HEK293 (cell line): ENCODE measurements at regions not wholly inside any gene's neighbourhood (a gene's known extent, or its start where the extent isn't known, plus 50 kb on each side); places are given as distances from the start of the nearest gene placed in this dataset.

Source experiments
- CTCF ChIA-PET: fragments of 350-600 bp; formaldehyde crosslinking; extraction: SDS; loops from one replicate; lab custom pipeline; 2021; ENCODE audit warnings: antibody characterized with exemption; lab: Yijun Ruan, JAX
- POLR2A ChIA-PET: fragments of 300-600 bp; formaldehyde crosslinking; extraction: SDS; loops from one replicate; lab custom pipeline; 2020; ENCODE audit warnings: antibody characterized with exemption, inconsistent platforms; lab: Yijun Ruan, JAX
- H3K27ac ChIP-seq: fragments of 200-500 bp; sonication (Bioruptor generic); 2 replicates; pipeline ENCODE4 v1.5.1; 2014; ENCODE audit warnings: low read depth, low read length, control low read depth, inconsistent platforms; ENCODE audit errors: extremely low read depth
- H3K36me3 ChIP-seq, 2 experiments: fragments of 200-500 bp in 1 of 2; sonication (Bioruptor generic) in 1 of 2; 1 replicate in 1 of 2; 2 replicates in 1 of 2; pipeline ENCODE4 v1.5.1; 2014 to 2017; ENCODE audit warnings: inconsistent platforms in 2 of 2, low read length in 2 of 2; ENCODE audit not compliant: control insufficient read depth in 2 of 2, insufficient read depth in 1 of 2
- H3K4me1 ChIP-seq: fragments of 200-500 bp; sonication (Bioruptor generic); 2 replicates; pipeline ENCODE4 v1.5.1; 2014; ENCODE audit warnings: mild to moderate bottlenecking, low read length, inconsistent platforms; ENCODE audit not compliant: control insufficient read depth, insufficient read depth
- H3K4me3 ChIP-seq: 2 replicates; pipeline ENCODE4 v1.5.1; 2011; ENCODE audit warnings: low read depth, mild to moderate bottlenecking, control low read depth, low read length, moderate library complexity
- H3K9me3 ChIP-seq: fragments of 200-500 bp; sonication (Bioruptor generic); 2 replicates; pipeline ENCODE4 v1.5.1; 2014; ENCODE audit warnings: low read depth, low read length, inconsistent platforms; ENCODE audit not compliant: control insufficient read depth, insufficient read depth
- AEBP2 ChIP-seq: fragments of 450-650 bp; formaldehyde crosslinking; IDR thresholded peaks from 2 replicates; pipeline ENCODE4 v1.5.1; 2016; ENCODE audit warnings: missing biosample characterization, missing genetic modification characterization, borderline replicate concordance
- HOXA7 ChIP-seq: sonication (generic); formaldehyde crosslinking; IDR thresholded peaks from 2 replicates; pipeline ENCODE4 v1.8.1; 2022; ENCODE audit warnings: missing genetic modification reagents, borderline replicate concordance
- KLF16 ChIP-seq: fragments of 450-650 bp; formaldehyde crosslinking; IDR thresholded peaks from 2 replicates; pipeline ENCODE4 v1.5.1; 2017; ENCODE audit warnings: missing biosample characterization, missing genetic modification characterization
- KLF17 ChIP-seq: fragments of 450-650 bp; formaldehyde crosslinking; IDR thresholded peaks from 2 replicates; pipeline ENCODE4 v1.5.1; 2016; ENCODE audit warnings: missing biosample characterization, missing genetic modification characterization
- KLF8 ChIP-seq: fragments of 450-650 bp; formaldehyde crosslinking; IDR thresholded peaks from 2 replicates; pipeline ENCODE4 v1.5.1; 2016; ENCODE audit warnings: missing biosample characterization, missing genetic modification characterization
- PBX3 ChIP-seq: sonication (generic); formaldehyde crosslinking; IDR thresholded peaks from 2 replicates; pipeline ENCODE4 v1.8.1; 2022; ENCODE audit warnings: mild to moderate bottlenecking, moderate library complexity, missing genetic modification reagents
- RBAK ChIP-seq: fragments of 450-650 bp; formaldehyde crosslinking; IDR thresholded peaks from 2 replicates; pipeline ENCODE4 v1.5.1; 2016; ENCODE audit warnings: missing biosample characterization, missing genetic modification characterization
- TSHZ1 ChIP-seq: fragments of 450-650 bp; formaldehyde crosslinking; IDR thresholded peaks from 2 replicates; pipeline ENCODE4 v1.5.1; 2016; ENCODE audit warnings: missing biosample characterization, missing genetic modification characterization, borderline replicate concordance
- WT1 ChIP-seq: fragments of 450-650 bp; formaldehyde crosslinking; IDR thresholded peaks from 2 replicates; pipeline ENCODE4 v1.5.1; 2016; ENCODE audit warnings: missing biosample characterization, missing genetic modification characterization
- ZFP3 ChIP-seq: fragments of 450-650 bp; formaldehyde crosslinking; IDR thresholded peaks from 2 replicates; pipeline ENCODE4 v1.5.1; 2016; ENCODE audit warnings: low read depth, missing biosample characterization, missing genetic modification characterization
- ZNF169 ChIP-seq: fragments of 450-650 bp; formaldehyde crosslinking; IDR thresholded peaks from 2 replicates; pipeline ENCODE4 v1.5.1; 2016; ENCODE audit warnings: missing biosample characterization, missing genetic modification characterization
- ZNF2 ChIP-seq: fragments of 450-650 bp; formaldehyde crosslinking; IDR thresholded peaks from 2 replicates; pipeline ENCODE4 v1.5.1; 2016; ENCODE audit warnings: missing biosample characterization, missing genetic modification characterization
- ZNF239 ChIP-seq: fragments of 450-650 bp; formaldehyde crosslinking; IDR thresholded peaks from 2 replicates; pipeline ENCODE4 v1.5.1; 2016; ENCODE audit warnings: missing biosample characterization, missing genetic modification characterization
- ZNF423 ChIP-seq: fragments of 450-650 bp; formaldehyde crosslinking; IDR thresholded peaks from 2 replicates; pipeline ENCODE4 v1.5.1; 2016; ENCODE audit warnings: missing biosample characterization, missing genetic modification characterization
- ZNF473 ChIP-seq: fragments of 450-650 bp; formaldehyde crosslinking; IDR thresholded peaks from 2 replicates; pipeline ENCODE4 v1.5.1; 2017; ENCODE audit warnings: missing biosample characterization, missing genetic modification characterization
- ZNF530 ChIP-seq: fragments of 450-650 bp; formaldehyde crosslinking; IDR thresholded peaks from 2 replicates; pipeline ENCODE4 v1.5.1; 2016; ENCODE audit warnings: low read depth, missing biosample characterization, missing genetic modification characterization
- ZNF548 ChIP-seq: fragments of 450-650 bp; formaldehyde crosslinking; IDR thresholded peaks from 2 replicates; pipeline ENCODE4 v1.5.1; 2016; ENCODE audit warnings: missing biosample characterization, missing genetic modification characterization
- ZNF629 ChIP-seq: fragments of 450-650 bp; formaldehyde crosslinking; IDR thresholded peaks from 2 replicates; pipeline ENCODE4 v1.5.1; 2017; ENCODE audit warnings: missing biosample characterization, missing genetic modification characterization
- ZNF785 ChIP-seq: fragments of 450-650 bp; formaldehyde crosslinking; IDR thresholded peaks from 2 replicates; pipeline ENCODE4 v1.5.1; 2016; ENCODE audit warnings: missing biosample characterization, missing genetic modification characterization
- ZSCAN30 ChIP-seq: fragments of 450-650 bp; IDR thresholded peaks from 2 replicates; pipeline ENCODE4 v1.5.1; 2018; ENCODE audit warnings: missing biosample characterization, mild to moderate bottlenecking, missing genetic modification characterization, moderate library complexity
- ZXDB ChIP-seq: fragments of 450-650 bp; formaldehyde crosslinking; IDR thresholded peaks from 2 replicates; pipeline ENCODE4 v1.5.1; 2016; ENCODE audit warnings: missing biosample characterization, missing genetic modification characterization
- TF ChIP-seq, protein P1 (sequence below): fragments of 450-650 bp; formaldehyde crosslinking; IDR thresholded peaks from 2 replicates; pipeline ENCODE4 v1.5.0; 2017; ENCODE audit warnings: missing biosample characterization, missing genetic modification characterization, borderline replicate concordance
- TF ChIP-seq, protein P2 (sequence below): fragments of 450-650 bp; formaldehyde crosslinking; IDR thresholded peaks from 2 replicates; pipeline ENCODE4 v1.5.1; 2016; ENCODE audit warnings: missing biosample characterization, missing genetic modification characterization, low read depth

DNA sequence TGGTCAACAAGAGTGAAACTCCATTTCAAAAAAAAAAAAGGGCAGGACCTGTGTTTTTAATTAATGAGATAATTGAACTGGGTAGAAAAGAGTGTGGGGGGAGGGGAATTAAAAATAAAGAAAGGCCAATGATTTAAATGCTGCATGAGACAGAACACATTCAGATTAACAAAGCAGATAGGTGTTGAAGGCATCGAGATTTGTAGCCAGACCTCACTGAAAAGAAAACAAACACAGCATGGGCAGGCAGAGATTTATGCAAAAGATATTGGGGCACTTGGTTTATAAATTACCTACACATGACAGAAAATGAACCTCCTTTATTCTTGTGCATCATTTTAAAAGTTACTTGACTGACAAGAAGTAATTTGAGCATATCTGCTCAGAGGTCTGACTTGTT, 354.0 kb upstream of the API5 start (continued):
- TF ChIP-seq PBX3 (CRISPR knock-in tag) (no peak), ZNF530 (no peak), KLF16 (tag by site-specific recombination) (no peak), ZSCAN30 (tag by site-specific recombination) (no peak), ZNF473 (tag by site-specific recombination) (no peak), ZNF169 (tag by site-specific recombination) (no peak), RBAK (tag by site-specific recombination) (no peak)
- TF ChIP-seq, protein P1, sequence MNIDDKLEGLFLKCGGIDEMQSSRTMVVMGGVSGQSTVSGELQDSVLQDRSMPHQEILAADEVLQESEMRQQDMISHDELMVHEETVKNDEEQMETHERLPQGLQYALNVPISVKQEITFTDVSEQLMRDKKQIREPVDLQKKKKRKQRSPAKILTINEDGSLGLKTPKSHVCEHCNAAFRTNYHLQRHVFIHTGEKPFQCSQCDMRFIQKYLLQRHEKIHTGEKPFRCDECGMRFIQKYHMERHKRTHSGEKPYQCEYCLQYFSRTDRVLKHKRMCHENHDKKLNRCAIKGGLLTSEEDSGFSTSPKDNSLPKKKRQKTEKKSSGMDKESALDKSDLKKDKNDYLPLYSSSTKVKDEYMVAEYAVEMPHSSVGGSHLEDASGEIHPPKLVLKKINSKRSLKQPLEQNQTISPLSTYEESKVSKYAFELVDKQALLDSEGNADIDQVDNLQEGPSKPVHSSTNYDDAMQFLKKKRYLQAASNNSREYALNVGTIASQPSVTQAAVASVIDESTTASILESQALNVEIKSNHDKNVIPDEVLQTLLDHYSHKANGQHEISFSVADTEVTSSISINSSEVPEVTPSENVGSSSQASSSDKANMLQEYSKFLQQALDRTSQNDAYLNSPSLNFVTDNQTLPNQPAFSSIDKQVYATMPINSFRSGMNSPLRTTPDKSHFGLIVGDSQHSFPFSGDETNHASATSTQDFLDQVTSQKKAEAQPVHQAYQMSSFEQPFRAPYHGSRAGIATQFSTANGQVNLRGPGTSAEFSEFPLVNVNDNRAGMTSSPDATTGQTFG (tag by site-specific recombination) = no peak
- TF ChIP-seq, protein P2, sequence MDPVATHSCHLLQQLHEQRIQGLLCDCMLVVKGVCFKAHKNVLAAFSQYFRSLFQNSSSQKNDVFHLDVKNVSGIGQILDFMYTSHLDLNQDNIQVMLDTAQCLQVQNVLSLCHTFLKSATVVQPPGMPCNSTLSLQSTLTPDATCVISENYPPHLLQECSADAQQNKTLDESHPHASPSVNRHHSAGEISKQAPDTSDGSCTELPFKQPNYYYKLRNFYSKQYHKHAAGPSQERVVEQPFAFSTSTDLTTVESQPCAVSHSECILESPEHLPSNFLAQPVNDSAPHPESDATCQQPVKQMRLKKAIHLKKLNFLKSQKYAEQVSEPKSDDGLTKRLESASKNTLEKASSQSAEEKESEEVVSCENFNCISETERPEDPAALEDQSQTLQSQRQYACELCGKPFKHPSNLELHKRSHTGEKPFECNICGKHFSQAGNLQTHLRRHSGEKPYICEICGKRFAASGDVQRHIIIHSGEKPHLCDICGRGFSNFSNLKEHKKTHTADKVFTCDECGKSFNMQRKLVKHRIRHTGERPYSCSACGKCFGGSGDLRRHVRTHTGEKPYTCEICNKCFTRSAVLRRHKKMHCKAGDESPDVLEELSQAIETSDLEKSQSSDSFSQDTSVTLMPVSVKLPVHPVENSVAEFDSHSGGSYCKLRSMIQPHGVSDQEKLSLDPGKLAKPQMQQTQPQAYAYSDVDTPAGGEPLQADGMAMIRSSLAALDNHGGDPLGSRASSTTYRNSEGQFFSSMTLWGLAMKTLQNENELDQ (tag by site-specific recombination) = no peak

DNA sequence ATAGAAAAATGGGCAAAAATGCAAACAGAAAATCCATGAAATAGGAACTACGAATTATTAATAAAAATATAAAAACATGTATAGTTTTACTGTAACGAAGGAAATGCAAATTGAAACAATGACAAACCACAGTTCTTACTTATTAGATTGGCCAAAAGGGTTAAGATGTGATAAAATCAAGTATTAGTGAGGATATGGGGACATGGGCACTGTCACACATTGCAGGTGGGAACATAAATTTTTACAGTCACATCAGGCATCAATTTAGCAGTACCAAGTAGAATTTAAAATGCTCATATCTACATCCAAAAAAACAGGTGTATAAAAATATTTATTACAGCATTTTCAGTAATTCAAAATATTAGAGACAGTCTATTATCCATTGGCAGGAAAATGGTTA, 353.2 kb upstream of the API5 start:
- no peaks in the 10 kb centered on the region for H3K36me3 ChIP-seq
- H3K4me1 ChIP-seq = no peaks in the 10 kb centered on the region
- CTCF ChIA-PET = no interaction called here
- H3K27ac ChIP-seq = no peak overlapping the region
- POLR2A ChIA-PET = no interaction called here
- H3K9me3 ChIP-seq = no peaks in the 10 kb centered on the region
- TF ChIP-seq ZNF548 (tag by site-specific recombination) (no peak), ZNF629 (tag by site-specific recombination) (no peak), HOXA7 (no peak), ZNF239 (tag by site-specific recombination) (no peak), KLF17 (tag by site-specific recombination) (no peak), WT1 (no peak)
- H3K4me3 ChIP-seq = no peak overlapping the region

- no peak overlapping the region for H3K27ac ChIP-seq
- CTCF ChIA-PET = no interaction called here
- TF ChIP-seq TSHZ1 (tag by site-specific recombination) (no peak), KLF8 (tag by site-specific recombination) (no peak), AEBP2 (tag by site-specific recombination) (no peak), ZNF785 (tag by site-specific recombination) (no peak), ZFP3 (tag by site-specific recombination) (no peak), ZXDB (tag by site-specific recombination) (no peak), ZNF2 (tag by site-specific recombination) (no peak), ZNF423 (tag by site-specific recombination) (no peak)
Observed at GRCh38 chr11:42960521-42961088, 351.2 kb upstream of the API5 start.

More at GRCh38 chr11:42960521-42961088, 351.2 kb upstream of the API5 start:
- no peaks in the 10 kb centered on the region for H3K9me3 ChIP-seq
- no peaks in the 10 kb centered on the region for H3K36me3 ChIP-seq
- POLR2A ChIA-PET = no interaction called here
- H3K4me3 ChIP-seq = no peak overlapping the region
- no peaks in the 10 kb centered on the region for H3K4me1 ChIP-seq
